NOMO-1 treated with DMSO at 0.1 percent for 48 hours (cell line): ENCODE measurements at regions not wholly inside any gene's neighbourhood (a gene's known extent, or its start where the extent isn't known, plus 50 kb on each side); places are given as distances from the start of the nearest gene placed in this dataset.
"Not testable (repeated sequence)": the region's sequence is repeated elsewhere in the genome, so short reads cannot be mapped to it uniquely, and the experiment has no call there.

Experiments used
- DNase-seq: peaks from one replicate; lab custom pipeline; 2025; ENCODE audit not compliant: unreplicated experiment; lab: John Stamatoyannopoulos, UW

DNA sequence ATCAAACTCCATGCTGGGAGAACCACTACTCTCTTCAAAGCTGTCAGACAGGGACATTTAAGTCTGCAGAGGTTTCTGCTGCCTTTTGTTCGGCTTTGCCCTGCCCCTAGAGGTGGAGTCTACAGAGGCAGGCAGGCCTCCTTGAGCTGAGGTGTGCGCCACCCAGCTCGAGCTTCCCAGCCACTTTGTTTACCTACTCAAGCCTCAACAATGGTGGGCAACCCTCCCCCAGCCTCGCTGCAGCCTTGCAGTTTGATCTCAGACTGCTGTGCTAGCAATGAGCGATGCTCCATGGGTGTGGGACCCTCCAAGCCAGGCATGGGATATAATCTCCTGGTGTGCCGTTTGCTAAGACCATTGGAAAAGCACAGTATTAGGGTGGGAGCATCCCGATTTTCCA, 185.3 kb downstream of the COX18 start:
- not testable (repeated sequence) for DNase-seq

DNA sequence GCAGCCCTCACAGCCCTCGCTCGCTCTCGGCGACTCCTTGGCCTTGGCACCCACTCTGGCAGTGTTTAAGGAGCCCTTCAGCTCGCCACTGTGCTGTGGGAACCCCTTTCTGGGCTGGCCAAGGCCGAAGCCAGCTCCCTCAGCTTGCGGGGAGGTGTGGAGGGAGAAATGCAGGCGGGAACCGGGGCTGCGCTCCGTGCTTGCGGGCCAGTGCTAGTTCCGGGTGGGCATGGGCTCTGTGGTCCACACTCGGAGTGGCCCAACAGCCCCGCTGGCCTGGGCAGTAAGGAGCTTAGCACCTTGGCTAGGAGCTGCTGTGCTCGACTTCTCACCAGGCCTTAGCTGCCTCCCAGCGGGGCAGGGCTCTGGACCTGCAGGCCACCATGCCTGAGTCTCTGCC, 192.6 kb downstream of the COX18 start:
- DNase-seq: no peak

DNA sequence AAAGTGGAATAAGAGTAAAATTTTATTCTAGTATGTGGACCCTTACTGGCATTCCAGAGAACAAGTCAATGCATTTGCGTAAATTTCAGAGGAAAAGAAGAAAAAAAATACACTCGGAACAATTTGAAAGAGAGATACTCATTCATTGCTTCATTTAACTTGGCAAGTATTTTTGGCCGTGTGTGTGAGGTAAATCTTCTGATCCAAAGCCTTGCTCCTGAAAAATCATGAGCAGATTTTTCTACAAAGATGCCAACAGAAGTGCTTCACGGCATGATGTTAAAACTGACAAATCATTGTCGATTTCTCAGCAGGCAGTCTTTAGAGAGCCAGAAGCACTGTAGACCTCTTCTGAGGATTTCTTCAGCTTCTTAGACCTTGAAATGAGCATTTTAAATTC, 194.0 kb downstream of the COX18 start:
- DNase-seq: no peak

DNA sequence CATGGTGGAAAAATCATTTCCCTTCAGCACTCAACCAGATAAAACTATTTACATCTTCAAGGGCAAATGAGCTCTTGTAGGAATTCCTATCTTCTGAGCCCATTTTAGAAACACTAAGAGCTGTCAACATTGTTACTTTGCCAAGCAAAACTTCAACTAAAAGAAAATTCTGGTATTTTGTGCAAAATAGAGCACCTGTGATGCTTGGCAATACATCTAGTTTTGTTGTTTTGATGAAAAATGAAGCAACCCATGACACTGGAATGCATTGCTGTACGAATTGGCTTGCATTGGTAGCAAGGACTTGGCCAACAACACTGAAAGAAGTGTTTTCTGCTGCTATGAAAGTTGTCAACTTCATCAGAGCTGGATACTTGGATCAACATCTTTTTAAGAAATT, 194.4 kb downstream of the COX18 start:
- no peak for DNase-seq

DNA sequence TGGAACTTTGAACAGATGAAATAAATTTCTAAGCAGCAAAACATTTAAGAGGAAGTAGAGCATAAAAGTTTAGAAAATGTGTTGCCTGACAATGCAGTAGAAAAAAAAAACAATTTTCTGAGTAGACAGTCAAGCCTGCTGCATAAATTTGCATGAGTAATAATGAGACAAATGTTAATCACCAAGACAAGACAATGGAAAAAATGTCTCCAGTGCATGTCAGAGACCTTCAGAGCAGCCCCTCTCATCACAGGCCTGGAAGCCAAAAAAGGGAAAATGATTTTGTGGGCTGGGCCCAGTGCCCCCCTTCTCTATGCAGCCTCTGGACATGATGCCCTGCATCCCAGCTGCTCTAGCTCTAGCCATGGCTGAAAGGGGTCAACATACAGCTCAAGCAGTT, 204.6 kb downstream of the COX18 start:
- DNase-seq: no peak

DNA sequence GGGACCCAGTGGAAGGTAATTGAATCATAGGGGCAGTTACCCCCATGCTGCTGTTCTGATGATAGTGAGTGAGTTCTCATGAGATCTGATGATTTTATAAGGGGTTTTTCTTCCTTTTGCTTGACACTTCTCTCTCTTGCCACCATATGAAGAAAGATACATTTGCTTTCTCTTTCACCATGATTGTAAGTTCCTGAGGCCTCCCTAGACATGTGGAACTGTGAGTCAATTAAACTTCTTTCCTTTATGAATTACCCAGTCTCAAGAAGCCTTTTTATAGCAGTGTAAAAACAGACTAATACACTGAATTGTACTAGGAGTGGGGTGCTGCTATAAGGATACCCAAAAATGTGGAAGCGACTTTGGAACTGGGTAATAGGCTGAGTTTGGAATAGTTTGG, 205.2 kb downstream of the COX18 start:
- DNase-seq: not testable (repeated sequence)

DNA sequence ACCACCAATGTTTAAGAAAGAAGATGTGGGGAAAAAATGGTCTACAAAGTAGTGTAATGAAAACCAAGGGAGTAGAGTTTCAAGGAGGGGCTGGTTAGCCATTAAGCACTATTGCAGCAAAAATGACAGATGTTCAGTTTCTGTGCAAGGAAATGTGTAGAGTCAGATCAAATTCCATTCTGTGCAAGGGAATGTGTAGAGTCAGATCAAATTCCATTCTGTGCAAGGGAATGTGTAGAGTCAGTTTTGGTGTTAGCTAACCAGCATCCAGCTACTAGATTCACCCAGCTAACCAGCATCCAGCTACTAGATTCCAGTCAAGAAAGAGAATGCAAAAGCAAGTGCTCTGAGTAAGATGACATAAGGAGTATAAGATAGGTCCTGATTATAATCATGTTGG, 208.8 kb downstream of the COX18 start:
- no peak for DNase-seq

DNA sequence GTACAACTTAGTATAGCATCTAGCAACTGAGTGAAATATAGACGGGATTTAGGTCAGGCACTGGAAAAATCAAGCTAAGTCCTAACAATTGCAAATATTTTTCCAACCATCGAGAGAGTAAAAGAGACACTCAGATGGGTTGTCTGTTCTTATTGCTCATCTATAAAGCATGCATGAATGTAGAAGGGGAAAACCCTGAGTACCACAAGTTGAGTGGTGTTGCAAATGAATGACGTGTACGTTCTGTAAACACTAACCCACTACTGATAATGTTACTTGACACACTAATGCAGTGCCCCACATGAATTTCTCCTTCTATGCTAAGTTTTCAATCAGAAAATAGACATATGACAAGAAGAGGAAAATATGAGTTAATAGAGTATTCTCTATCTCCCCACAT, 211.2 kb downstream of the COX18 start:
- no peak for DNase-seq

DNA sequence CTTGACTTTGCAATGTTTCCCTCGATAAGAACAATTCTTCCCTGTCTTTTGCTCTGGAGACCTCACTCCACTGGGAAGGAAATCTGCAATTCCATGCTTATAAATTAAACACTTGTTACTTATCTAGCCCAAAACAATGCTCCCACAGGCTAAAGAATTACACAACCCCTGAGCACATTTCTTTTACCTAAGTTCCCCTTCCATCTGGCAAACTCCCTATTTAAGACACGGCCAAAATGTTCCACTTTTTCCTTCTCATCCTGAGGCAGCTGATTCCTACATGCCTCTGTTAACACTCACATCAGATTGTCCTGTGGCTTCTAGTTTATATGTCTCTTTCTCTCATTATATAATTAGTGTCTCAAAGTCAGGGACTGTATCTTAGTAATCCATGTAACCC, 211.7 kb downstream of the COX18 start:
- DNase-seq: no peak

DNA sequence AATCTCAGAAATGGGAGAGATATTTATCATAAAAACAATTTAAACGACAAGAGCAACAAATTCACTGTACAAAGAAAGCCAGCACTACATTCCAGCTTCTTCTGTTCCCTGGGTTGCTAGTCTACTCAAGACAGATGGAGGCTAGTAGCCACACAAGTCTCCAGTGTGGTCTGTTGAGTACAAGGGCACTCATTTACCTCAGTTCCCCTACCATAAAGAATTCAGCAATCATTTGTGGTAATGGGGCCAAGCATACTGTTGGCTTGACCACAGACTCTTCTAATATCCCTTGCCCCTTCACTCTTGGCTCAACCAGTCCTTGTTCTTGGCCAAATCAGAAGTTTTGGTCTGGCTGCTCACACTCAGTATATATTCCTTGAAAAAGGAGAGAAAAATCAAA, 212.3 kb downstream of the COX18 start:
- DNase-seq: no peak

DNA sequence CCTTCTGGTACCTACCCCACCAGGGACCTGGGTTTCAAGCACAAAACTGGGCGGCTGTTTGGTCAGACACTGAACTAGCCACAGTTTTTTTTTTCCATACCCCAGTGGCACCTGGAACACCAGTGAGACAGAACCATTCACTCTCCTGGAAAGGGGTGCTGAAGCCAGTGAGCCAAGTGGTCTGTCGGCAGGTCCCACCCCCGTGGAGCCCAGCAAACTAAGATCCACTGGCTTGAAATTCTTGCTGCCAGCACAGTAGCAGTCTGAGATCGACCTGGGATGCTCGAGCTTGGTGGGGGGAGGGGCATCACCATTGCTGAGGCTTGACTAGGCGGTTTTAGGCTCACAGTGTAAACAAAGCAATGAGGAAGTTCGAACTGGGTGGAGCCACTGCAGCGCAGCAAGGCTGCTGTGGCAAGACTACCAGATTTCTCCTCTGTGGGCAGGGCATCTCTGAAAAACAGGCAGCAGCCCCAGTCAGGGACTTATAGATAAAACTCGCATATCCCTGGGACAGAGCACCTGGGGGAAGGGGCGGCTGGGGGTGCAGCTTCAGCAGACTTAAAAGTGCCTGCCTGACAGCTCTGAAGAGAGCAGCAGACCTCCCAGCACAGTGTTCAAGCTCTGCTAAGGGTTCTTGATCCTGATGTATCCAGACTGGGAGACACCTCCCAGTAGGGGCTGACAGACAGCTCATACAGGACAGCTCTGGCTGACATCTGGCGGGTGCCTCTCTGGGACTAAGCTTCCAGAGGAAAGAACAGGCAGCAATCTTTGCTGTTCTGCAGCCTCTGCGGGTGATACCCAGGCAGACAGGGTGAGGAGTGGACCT, 223.0 kb downstream of the COX18 start:
- DNase-seq: peak; percentile 87

DNA sequence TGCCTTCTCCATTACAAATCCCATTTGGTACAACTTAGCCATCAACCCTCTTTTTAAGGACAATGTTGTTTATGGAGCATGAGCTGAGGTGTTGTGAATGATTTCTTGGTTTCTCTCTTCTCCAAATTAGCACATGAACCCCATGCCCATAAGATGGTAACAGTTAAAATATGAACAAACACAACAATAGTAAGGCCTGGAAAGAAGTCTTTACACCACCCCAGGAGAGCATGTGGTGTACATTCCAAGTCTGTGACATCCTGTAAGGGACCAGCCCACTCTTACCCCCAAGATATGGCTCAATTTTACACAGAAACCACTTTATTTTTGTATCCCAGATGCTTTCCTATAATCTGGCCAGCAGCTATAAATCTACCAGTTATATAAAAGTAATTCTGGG, 226.1 kb downstream of the COX18 start:
- DNase-seq: no peak

DNA sequence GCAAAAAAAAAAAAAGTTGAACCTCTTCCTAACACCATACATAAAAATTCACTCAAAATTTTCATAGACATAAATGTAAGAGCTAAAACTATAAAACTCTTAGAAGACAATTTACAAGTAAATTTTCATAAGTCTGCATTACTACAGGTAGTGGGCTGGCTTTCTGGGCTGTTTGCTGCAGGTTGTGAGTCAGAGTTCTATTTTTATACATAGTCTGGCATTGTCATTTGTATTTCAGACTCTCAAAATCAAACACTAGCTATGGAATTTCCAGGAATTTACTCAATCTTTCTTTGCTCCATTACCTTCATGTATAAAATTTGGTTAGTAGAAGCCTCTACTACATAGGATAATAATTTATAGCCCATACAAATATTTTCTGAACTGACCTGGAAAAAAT, 227.2 kb downstream of the COX18 start:
- no peak for DNase-seq

DNA sequence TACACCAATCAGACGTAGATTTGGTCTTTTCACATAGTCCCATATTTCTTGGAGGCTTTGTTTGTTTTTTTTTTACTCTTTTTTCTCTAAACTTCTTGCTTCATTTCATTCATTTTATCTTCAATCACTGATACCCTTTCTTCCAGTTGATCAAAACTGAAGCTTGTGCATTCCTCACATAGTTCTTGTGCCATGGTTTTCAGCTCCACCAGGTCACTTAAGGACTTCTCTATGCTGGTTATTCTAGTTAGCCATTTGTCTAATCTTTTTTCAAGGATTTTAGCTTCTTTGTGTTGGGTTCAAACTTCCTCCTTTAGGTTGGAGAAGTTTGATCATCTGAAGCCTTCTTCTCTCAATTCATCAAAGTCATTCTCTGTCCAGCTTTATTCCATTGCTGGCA, 229.3 kb downstream of the COX18 start:
- DNase-seq: not testable (repeated sequence)

DNA sequence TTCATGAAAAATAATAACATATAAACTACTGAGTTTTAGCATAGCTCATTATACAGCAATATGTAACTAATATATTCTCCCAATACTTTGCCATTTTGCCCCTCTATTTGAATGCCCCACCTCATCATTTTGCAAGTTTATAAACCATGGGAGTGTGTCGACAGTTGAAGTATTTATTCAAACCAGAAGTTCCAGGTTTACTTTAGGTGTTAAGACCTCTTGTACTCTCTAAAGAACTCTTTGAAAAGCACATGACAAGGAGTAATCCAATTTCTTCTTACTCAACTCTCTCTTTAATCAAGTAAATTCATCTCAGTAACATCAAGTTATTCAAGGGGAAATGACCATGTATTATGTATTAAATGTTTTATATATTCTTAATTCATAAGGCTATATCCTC, 240.7 kb downstream of the COX18 start:
- DNase-seq: no peak

DNA sequence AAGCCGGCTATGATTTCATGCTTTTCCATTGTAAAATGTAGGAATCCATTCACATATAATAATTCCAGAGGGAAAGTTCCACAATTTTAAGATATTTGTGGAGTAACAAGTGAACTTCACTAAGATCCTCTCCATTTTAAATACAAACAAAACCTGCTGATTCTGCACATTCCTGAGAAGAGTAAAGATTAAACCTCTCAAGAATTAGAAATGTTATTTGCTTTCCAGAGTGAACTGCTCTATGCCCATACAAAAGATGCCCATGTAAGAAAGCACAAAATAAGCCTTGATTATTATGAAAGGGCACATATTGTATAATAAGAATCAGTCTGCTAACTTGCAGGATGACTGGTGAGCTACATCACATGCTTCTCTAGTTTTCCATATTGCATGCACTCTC, 241.5 kb downstream of the COX18 start:
- DNase-seq: no peak

DNA sequence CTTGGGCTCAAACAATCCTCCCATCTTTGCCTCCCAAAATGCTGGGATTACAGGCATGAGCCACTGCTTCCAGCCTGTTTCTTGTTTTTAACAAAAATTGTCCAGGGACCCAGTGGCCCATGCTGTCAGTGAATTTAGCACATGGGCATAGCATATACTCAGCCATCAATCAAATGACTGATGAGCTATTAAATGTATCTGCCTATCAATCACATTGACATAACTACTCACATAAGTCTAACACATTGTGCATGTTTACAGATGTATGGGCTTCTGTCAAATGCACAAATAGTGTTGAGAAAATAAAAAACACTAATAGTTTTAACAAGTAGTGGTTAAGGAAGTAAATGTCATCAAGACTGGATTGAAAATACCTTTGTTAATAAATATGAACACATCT, 249.4 kb downstream of the COX18 start:
- DNase-seq: no peak

DNA sequence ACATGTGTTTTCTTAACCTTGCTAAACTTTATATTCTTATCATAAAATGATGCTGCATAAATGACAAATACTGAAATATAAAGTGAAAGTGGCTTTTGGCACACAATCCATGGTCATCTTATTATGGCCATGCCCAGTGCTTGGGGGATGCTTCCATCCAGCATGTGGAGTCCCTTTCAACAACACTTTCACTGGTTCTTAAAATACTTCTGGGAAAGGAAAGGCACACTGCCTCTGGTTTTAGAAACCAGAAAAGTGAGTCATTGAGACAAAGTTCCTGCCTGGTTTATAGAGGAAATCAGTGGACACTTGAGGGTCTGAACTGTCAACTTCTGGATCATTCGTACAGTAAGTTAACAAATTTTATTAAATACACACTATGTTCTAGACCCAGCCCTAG, 248.0 kb upstream of the ADAMTS3 start:
- DNase-seq: no peak

DNA sequence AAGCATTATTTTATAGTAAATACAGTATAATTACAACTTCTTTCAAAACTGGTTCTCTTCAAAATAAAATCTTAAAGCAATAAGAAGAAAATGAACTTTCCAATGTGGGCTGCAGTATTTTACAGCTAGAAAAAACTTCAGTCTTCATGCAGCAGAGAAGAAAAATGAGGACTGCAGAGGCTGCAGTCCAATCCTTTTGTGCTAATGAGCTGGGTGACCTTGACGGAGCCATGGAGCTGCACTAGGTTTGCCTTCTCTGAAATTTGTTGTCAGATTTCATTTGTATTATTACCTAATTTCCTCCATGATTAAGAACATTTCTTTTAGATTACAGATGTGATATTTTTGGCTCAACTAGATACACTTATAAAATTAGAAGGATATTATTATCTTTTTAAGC, 245.2 kb upstream of the ADAMTS3 start:
- DNase-seq: no peak

DNA sequence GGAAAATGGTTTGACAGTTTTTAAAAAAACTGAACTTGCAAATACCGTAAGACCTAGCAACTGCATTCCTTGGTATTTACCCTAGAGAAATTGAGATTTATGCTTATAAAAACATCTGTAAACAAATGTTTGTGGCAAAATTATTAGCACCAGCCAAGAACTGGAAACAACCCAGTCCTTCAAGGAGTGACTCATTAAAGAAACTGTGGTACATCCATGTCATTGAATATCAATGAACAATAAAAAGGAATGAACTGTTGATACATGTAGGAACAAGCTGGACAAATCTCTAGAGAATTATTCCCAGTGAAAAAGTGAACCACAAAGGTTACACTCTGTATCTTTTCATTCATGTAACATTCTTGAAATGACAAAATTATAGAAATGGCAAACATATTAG, 240.2 kb upstream of the ADAMTS3 start:
- DNase-seq: no peak

DNA sequence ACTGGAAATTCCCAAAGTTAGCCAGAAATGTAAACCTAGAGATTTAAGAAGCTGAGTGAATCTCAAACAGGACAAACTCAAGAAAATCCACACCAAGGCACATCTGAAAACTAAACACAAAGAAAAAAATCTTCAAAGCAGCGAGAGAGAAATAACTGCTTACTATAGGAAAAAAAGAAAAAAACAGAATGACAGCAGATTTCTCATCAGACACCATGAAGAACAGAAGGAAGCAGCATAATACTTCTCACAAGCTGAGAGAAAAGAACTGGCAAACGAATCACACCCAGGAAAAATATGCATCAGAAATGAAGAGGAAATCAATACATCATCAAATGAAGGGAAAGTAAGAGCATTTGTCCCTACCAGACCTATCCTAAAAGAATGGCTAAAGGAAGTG, 236.3 kb upstream of the ADAMTS3 start:
- no peak for DNase-seq

DNA sequence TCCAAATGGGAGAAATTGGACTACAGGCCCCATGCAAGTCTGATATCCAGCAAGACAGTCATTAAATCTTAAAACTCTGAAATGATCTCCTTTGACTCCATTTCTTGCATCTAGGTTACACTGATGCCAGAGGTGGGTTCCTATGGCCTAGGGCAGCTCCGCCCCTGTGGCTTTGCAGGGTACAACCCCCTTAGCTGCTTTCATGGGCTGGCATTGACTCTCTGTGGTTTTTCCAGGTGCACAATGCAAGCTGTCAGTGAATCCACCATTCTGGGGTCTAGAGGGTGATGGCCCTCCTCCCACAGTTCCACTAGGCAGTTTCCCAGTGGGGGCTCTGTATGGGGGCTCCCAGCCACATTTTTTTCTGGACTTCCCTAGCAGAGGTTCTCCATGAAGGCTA, 228.5 kb upstream of the ADAMTS3 start:
- no peak for DNase-seq

DNA sequence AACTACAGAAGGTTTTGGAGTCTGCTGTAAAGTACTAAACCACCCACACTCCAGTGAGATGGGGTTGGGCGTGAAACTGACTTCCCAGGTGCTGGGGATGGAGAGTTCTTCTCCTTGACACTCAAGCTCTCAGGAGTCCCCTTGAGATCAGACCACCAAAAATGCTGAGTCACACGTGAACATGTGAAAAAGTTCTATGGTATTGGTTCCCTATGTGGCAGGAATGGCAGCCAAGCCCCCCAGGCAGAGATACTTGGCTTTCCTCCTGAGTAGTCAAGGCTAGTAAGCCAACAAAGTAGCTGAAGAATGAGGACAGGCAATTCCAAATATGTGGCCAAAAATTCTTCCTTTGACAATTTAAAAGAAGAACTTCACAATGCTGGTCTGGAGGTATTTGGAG, 222.0 kb upstream of the ADAMTS3 start:
- no peak for DNase-seq
